HG02884 (cell line): ENCODE measurements at regions not wholly inside any gene's neighbourhood (a gene's known extent, or its start where the extent isn't known, plus 50 kb on each side); places are given as distances from the start of the nearest gene placed in this dataset.
"Not testable (repeated sequence)": the region's sequence is repeated elsewhere in the genome, so short reads cannot be mapped to it uniquely, and the experiment has no call there.

ENCODE experiments used
- ATAC-seq: cut with Tn5 transposase; IDR thresholded peaks from one replicate; pipeline ENCODE4 v1.9.1; 2021; ENCODE audit warnings: mild to moderate bottlenecking, moderate library complexity; ENCODE audit not compliant: unreplicated experiment

DNA sequence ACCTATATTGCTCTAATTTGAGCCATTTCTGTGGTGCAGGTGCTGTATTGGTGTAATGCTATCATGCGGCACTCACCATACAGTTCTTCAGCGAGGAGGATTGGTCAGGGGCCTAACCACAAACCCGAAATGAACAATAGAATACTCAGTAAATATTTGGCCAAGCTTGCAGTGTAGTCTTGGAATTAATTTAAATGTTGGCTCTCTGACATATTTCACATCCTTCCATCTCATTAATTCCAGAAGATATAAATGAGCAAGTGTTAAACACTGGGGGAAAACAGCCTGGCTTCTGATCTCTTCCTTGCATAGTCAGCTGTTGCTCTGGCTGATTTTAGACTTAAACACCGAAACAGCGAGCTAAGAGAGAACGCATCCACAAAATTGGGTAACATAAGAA is 663.1 kb upstream of the GHITM start:
- ATAC-seq: no peak

DNA sequence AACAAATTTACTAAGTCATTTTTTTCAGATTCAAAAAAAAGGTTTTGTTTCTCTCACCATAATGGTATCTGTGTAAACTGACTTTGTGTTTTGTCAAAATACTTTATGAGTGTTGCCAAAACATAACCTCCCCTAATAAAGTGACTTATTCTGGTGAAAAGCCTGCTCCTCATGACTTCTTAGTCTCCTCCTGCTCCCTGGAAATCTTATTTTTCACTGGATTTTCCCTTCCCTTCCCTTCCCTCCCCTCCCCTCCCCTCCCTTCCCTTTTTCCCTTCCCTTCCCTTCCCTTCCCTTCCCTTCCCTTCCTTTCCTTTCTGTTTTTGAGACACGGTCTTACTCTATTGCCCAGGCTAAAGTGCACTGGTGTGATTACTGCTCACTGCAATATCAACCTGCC is 650.1 kb upstream of the GHITM start:
- ATAC-seq: no peak

DNA sequence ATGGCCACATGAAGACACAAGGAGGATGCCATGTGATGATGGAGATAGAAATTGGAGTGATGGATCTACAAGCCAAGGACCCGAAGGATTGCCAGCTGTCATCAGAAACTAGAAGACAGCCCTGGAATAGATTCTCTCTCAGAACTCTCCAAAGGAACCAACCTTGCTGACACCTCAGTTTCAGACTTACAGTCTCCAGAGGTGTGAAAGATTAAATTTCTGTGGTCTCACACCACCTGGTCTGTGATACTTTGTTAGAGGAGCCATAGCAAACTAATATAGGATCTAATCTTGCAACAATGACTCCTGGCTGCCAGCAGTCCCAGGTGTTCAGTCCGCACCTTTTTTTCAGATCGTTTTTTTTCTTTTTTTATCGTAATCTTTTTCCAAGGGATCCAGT is 647.3 kb upstream of the GHITM start:
- no peak for ATAC-seq

- ATAC-seq: no peak
Observed at GRCh38 chr10:83512681-83513080, 626.6 kb upstream of the GHITM start.

DNA sequence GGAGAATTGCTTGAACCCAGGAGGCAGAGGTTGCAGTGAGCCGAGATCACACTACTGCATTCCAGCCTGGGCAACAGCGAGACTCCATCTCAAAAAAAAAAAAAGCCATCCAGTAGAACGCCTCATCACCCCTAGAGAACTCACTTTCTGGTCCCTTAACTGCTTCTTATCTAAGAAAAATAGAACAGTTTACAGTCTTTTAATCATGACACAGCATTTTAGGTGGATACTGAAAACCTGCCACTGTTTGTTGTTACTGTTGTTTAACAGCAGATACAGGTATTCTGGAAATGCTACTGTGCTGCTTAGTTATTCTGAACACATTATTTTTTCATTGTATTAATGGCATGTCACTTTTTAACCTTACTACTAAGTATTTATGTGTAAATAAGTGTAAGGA is 624.3 kb upstream of the GHITM start:
- no peak for ATAC-seq

GRCh38 chr10:83516788-83517187 is 622.5 kb upstream of the GHITM start:
- no peak for ATAC-seq

DNA sequence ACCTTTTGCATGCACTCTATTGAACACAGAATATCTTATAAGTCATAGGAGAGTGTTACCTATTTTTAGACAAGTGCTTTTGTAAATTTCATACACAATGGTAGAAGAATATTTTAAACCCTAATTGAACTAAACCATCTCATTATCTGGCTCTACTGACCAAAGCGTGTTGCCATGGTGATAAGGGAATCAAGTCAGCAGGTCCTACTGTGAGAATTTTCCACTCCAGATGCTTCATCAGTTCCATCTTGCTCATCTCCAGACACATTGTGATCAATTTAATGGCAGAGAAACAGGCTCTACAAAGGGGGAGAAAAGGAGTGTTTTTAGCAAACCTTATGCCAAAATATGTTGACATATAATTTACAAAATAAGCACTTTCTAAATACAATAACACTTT is 621.9 kb upstream of the GHITM start:
- ATAC-seq: no peak

DNA sequence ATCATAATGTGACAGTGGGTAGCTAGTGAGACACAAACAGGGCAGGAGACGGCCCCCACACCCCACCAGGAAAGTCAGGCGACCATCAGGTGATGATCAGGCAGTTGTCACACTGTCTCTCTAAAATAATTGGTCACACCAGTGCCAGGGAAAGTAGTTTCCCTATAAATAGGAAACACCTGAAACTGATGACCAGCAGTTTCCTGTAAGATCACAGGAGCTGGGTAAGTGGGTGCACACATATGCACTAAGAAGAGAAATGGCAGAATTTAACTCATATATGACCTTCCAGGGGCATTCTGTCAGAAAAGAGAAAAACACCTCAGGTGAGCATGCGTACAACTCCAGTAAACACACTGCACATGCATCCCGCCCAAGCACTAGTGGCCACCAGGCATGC is 620.5 kb upstream of the GHITM start:
- ATAC-seq: no peak

- ATAC-seq: not testable (repeated sequence)
Observed at GRCh38 chr10:83520386-83520785, 618.9 kb upstream of the GHITM start.

DNA sequence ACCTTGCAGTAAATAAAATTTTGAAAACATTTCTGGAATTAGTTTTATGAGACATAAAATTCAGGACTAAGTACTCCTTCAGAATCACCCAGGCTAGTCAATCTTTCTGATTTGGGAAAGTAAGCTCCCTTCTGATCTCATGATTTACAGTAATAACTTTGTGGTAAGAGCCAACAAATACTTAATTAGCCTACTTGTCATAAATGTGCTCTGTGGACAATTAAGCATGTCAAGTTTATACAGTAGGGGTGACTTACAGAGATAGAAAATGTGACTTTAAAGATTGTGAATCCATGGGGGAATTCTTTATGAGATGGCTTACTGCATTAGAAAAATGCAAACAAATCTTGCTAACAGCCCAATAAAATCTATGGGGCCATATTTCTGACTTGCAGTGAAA is 616.9 kb upstream of the GHITM start:
- ATAC-seq: no peak

DNA sequence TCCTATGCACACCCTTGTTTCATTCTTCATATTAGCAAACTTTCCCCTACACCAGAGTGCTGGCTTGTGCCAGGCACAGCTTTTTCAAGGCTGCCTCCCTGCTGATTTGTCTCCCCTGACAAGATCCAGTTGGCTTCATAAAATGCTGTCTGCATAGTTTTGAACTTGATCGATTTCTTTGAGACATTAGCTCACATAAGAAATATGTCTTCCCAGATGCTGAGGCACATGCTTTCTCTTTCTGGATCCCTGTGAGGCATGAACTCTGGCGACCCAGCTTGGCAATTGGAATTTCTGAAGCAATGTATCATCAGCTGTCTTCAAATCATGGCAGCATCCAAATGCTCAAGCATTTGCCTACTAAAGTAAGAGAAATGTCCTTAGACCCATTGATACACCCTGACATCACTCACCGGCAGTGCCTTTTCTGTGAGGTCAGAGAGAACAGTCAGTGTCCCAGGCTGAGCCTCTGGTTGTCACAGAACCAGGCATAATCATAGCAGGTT is 616.4 kb upstream of the GHITM start:
- no peak for ATAC-seq

GRCh38 chr10:83527934-83528333 is 611.4 kb upstream of the GHITM start:
- no peak for ATAC-seq

DNA sequence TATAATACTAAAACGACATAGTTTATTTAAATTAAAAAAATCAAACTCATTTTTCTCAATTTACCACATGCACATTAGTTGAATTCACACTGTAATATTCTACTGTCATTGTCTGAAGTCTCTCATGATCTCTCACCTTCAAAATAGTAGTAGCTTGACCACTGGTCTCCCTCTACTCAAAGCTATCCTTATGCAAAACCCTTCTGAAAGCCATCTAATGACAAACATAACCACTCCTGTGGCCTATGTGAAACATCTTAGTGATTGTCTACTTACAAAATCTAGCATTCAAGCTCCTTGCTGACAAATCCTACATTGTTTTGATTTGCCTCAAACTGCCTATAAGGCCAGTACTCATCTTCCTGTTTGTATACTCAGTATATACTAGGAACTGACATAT is 606.0 kb upstream of the GHITM start:
- ATAC-seq: no peak

GRCh38 chr10:83536426-83536825 is 602.9 kb upstream of the GHITM start:
- no peak for ATAC-seq

- no peak for ATAC-seq
Observed at GRCh38 chr10:83538047-83538446, 601.3 kb upstream of the GHITM start.

DNA sequence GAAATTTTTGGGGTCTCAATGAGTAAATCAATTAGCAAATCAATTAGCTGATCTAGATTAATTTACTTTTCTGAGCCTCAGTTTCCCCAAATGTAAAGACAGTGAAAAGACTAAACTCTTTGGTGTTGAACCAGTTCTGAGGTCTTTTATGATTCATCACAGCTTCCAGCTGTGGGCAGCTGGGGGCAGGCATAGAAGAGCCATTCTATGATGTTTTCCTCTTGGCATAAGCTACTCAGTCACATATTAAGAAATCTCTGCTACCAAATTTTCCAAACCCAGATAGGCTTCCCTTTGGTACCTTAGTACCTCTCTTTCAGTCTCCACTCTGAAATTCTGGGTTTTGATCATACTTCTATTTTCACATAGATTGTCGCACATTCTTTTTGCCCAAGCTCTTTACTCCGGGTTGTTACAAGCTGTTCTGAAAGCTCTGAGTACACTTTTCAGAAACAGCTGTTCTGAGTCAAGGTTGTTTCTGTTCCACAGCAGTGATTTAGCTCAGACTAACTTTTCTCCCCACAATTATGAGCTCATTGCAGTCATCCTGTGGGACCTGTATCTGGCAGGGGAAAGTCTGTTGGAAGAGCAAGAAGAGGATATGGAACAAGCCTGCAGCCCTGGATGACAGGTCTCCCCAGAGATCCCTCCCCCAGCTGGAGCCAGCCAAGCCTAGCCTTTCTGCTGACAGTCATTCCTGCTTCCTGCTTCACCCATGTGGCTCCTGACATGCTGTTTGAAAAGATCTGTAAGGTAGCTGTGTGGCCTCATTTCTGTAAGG is 599.6 kb upstream of the GHITM start:
- ATAC-seq: peak; percentile 47

DNA sequence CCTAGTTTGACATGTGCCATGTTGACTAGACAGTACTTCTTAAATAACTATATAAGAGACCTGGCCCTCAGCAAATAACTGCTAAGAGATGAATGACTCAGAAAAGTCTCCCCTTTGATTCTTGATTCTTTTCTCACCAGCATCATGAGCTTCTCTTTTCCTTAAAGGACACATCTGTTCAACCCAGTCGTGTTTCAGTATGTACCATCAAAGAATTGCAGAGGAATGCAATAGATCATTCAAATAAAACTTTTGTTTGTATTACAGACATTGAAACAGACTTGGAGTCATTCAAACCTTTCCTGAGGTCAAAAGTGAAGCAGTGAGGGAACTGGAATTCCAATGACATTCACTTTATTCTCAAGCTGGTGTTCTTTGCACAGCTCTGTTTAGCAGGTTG is 598.3 kb upstream of the GHITM start:
- no peak for ATAC-seq

- no peak for ATAC-seq
Observed at GRCh38 chr10:83542774-83543411, 596.4 kb upstream of the GHITM start.

DNA sequence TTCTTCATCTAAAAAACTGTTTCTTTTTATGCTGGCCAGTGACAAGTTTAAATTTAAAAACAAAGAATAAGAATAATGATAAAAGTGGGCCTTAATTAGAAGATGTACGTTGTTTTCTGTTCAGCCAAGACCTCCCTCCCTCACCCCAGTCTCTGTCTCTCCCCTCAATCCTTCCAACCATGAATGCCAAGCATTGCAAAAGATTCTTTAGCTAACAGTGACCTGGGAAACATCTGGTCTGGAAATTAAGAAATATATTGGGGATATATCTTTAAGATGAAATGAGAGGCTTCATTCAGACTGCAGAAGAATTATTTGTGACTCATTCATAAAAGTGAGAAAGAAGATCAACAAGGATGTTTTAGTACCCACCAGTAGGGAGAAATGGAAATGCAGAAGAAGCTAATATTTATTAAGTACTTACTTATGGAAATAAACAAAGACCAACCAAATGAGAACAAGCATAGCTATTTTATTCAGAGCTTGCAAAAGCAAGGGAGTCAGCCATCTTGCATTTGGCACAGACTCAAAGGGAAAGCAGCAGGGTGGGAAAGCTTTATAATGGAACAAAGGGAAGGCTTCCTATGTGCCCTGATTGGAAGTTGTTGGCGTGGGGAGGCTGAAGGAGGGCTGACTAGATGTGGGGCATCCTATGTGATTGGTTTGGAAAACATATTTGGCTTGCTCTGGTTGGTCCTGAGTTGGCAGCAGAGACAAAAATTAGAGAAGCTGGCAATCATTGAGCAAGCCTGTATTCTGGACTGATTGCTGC is 595.4 kb upstream of the GHITM start:
- no peak for ATAC-seq

DNA sequence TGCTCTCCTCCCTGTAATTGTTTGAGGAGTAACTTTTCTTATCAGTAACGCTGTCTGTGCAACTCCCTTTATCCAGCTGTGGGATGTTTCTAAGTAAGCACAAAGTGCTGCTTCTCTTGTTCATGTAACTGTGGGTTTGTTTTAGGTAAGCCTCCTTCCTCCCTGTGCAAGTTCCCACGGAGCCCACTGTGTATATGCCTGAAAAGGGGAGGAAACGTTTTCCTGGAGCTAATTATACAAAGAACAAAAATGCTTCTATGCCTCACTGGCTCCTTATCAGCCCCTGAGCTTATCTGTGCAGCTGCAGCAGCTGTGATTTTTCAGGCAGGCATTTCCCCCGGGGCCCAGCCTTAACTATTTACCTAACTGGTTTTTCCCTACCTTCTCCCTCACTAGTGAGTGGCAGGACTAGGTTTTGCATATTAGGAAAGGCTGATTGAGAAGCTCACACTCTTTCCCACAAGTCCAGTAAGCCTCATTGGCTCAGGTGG is 593.4 kb upstream of the GHITM start:
- ATAC-seq: no peak

DNA sequence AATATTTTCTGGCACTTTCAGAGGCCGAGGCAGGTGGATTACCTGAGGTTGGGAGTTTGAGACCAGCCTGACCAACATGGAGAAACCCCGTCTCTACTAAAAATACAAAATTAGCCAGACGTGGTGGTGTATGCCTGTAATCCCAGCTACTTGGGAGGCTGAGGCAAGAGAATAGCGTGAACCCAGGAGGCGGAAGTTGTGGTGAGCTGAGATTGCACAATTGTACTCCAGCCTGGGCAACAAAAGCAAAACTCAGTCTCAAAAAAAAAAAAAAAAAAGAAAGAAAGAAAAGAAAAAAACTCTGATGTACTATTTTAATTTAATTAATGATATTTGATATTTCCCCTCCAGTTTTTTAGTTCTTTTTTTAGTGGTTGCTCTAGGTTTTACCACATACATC is 588.1 kb upstream of the GHITM start:
- ATAC-seq: not testable (repeated sequence)

GRCh38 chr10:83553366-83553765 is 585.9 kb upstream of the GHITM start:
- no peak for ATAC-seq
